HG02970 (cell line): ENCODE measurements at regions not wholly inside any gene's neighbourhood (a gene's known extent, or its start where the extent isn't known, plus 50 kb on each side); places are given as distances from the start of the nearest gene placed in this dataset.
"Not testable (repeated sequence)": the region's sequence is repeated elsewhere in the genome, so short reads cannot be mapped to it uniquely, and the experiment has no call there.

Source experiments
- ATAC-seq: cut with Tn5 transposase; IDR thresholded peaks from one replicate; pipeline ENCODE4 v1.9.1; 2021; ENCODE audit warnings: mild to moderate bottlenecking, moderate library complexity, moderate number of reproducible peaks; ENCODE audit not compliant: unreplicated experiment, low FRiP score

DNA sequence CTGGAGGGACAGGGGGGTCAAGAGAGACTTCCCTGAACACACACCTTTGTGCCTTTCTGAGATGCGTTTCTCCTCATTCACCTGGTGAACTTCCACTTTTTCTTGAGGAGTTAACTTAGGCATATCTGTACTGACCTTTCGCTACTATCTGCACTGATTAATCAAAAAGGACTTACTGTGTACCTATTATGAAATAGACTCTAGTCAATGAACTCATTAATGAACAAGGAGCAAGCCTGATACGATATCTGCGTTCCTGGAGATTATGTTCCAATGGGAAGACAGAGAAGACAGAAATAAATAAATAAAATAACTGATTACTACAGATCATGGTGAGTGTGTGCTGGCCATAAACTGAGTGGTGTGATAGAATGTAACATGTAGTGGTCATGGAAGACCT, 157.2 kb upstream of the TBL1XR1 start:
- no peak for ATAC-seq

DNA sequence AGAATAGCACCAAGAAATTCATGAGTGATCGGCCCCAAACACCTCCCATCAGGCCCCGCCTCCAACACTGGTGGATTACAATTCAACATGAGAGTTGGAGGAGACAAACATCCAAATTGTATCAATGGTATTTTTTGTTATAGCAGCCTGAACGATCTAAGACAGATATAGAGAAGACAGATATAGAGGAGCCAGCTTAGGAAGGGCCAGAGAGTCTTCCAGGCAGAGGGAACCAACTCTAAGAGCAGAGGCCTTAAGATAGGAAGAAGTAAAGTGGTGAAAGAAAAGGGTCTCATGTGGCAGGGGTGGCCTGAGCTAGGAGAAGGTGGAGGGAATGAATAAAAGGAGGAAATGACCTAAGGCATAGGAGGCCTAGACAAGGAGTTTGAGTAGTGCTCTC, 158.8 kb upstream of the TBL1XR1 start:
- ATAC-seq: no peak

DNA sequence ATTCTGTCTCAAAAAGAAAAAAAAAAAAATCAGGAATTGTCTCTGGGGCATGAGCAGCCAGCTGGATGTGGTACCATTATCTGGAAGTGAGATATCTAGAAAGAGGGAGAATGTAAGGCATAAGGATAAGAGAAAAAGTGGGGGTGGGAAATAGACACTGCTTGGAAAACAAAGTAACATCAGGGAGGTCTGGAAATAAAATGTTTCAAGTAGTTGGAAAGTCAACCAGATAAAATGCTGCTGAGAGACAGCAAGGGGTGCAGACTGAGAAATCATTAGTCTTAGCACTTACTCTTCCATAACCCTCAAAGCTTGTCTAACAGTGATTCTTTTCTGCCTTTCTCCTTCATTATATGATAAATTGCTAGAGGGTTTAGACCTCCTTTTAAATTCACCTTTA, 159.7 kb upstream of the TBL1XR1 start:
- no peak for ATAC-seq

DNA sequence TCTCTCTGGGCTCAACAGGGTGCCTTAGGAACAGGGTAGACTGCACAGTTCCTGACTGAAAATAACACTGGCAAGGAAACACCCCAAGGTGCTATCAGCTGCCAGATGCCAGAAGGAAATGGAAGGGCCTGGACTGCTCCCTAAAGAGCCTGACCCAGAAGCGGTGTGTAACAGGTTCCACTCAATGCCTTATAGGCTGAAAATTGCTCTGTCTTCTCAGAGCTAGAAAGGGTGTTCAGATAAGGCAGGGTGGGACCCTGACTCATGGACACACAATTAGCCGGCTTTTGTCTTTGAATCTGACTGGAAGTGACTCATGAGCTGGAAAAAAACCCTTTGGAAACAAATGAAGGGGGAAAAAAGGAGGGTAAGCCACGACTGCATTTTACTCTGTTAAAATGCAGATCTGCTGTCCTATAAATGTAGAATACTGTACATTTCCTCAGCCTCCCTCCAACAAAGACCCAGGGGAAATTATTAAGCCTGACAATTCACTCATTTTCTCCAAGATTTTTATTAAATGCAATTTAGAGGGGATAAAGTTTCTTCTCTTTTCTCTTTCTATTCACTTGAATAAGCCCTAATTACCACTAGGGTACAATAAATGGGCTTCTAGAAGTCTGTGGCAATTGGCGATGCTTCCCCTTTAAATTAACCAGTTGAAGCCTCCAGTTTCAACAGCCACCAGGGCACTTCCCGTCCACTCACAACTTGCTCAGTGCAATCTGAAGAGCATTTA, 160.2 kb upstream of the TBL1XR1 start:
- ATAC-seq: no peak

DNA sequence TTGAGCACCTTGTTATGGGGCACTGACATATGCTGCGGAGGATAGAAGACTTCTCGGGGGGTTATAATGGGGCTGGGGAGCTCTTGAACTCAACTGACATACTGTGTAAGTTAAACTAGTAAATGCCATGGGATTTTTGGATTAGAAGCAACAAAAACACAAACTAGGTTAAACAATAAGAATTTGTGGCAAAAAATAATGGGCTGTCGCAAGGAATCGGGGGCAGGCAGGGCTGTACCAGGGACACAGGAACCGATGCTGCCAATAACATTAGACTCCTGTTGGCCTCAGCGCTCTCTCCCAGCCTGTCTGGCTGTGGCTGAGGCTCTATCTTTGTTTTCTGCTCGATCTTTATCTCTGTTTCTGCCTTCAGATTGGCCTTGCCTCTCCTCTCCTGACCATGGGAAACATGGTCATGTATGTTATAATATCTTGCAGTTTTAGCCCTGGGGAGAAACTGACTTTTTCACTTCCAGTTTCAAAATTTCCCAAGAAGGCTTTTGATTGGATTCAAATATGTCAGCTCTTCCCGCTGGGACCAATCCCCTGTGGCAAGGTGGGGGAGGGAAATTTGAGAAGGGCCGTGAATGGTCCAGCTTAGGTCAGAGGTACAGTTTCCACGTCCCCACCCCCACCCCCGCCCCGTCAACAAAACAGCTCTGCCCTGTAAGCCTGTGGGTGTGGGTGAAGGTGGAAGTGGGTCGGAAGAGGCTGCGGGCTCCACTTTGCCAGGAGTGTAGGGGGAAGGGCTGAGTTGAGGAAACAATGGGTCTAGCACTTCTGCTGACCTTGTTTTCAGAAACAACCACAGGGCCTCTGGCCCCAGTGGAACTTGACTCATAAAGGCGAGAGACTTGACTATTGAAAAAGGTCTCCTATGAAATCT, 161.1 kb upstream of the TBL1XR1 start:
- peak; percentile 52 for ATAC-seq

DNA sequence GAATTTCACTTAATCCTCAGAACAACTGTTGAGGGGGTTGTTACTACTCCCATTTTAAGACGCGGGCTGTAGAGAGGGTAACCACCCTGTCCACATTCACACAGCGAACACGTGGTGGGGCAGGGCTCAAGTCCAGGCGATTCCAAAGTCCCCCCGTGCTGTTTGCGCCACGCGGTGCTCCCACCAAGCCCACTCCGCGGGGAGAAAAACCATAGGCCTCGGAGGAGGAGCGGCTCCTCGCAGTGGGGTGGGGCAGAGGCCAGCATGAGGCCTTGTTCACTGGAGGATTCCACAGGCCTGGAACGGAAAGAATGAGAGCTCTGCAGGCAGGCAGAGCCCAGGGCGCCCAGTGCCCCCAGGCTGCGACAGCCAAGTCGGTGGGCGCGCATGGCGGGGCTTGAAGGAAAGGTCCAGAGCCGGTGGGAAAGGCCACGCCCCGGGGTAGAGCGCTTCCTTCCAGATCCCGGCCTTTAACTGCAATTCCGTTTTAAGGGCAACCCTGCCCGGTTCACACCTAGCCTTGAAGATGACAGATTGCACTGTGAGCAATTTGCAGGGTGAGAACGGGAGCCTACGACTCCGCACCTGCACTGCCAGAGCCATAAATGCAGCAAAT, 161.8 kb upstream of the TBL1XR1 start:
- peak; percentile 20 for ATAC-seq

DNA sequence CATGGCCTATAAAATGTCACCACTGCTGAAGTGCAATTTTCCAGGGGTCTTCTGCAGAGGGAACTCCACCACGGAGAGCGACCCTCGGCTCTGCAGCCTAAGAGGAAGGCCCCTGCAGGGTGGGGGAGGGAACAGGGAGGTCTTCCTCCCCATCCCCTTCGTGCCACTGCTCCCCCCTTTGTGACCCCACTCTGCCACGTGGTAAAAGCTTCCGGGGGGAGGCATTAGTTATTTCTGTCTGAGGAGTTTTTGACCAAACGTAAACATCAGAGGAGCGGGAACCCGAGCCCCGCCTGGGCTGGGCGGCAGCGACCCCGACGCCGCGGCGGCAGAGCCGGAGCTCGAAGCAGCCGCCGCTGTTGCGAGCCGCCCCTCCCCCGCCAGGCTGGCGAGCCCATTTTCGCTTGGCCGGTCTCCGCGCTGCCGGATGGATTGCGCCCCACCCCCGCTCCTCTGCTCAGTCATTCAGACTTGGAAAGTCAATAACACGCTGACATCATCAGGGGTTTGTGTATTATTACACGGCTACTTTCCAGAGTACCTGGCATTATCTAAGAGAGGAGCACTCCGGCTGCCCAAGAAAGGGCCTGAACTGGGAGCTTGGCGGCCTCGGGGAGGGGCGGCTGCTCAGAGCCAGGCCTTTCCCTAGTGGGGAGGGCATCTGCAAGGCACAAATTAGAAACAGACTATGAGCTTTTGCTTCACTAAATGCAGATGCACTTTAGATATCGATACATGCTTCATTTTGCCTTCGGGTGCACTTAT, 162.5 kb upstream of the TBL1XR1 start:
- ATAC-seq: peak; percentile 67

DNA sequence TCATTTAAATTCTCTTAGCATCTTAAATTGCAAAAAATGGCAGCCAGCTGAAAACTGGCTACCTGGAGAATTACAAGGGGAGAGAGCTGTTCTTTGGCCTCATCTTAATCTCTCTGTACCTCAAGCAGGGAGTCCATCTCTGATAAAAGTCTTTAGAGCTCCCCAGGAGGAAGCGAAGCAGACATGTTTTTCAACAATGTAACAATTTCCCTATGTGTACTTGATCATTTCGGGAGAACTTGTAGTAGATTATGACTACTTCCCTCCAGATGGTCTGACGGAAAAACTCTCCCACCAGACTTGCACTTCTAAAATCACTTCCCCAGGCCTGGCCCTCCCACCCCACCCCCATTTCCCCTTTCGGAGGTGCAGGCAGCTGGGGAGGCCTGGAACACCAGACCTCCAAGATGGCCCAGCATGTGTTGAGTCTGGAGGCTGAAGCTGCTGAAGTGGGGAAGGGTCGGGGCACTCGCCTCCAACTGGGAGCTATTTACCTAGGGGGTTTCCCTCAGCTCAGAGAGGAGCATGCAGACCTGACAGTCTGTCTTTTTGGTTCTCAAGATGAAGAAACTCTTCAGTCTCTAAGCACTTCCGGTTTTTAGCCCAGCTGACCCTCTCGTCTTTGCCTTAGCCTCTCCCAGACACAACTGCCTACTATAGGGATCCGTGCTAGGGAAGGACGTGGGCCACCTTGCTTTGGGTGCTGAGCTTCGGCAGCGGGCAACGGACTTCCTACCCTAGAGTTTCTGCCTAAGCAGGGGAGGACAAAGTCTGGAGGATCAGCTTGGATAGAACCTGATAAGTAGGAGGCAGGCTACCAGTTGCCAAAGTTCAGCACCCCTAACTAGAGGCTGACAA, 164.0 kb upstream of the TBL1XR1 start:
- no peak for ATAC-seq

DNA sequence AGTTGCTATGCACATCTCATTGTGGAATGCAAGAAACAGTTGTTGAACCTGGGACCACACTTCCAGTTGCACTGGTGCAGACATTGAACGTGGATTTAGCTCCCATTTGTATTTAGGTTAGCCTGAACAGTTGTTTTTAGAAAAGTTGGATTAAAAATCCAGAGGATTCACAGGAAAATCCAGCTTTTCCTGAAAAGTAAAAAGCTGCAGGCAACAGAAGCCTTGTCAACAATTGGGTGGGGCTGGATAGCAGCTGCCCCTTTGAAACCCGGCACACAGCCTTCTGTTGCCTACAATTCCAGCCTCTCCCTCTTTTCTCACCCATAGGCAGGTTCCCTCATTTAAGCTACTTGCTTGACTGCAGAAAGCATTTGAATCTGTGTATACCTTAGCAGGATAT, 165.3 kb upstream of the TBL1XR1 start:
- no peak for ATAC-seq

DNA sequence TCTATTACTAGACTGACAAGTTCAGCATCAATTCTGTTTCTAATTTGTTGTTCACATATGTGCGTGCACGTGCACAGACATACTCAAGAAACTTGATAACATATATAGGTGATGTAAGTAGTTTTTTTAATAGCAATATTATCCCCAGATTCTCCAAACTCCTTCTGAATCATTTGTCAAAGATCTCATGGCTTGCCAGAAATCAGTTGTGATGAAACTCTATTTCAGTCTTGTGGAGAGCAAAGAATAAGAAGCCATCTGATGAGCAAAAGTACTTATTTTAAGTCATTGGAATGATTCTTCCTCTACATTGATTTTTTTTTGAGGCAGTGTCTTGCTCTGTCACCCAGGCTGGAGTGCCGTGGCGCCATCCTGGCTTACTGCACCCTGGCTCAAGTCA, 167.0 kb upstream of the TBL1XR1 start:
- ATAC-seq: no peak

DNA sequence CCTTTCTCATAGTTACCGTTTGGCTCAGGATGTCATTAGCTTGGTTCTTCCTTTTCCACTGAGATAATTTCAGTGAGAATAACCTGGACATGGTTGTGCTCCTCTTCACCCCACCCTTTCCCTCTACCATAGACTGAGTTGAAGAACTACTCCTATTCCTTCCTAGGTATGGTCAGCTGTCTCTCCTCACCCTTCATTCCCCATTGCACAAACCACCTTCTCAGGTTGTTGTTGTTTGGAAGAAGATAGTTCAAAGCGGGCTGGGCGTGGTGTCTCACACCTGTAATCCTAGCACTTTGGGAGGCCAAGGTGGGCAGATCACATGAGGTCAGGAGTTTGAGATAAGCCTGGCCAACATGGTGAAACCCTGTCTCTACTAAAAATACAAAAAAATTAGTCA, 168.0 kb upstream of the TBL1XR1 start:
- not testable (repeated sequence) for ATAC-seq

DNA sequence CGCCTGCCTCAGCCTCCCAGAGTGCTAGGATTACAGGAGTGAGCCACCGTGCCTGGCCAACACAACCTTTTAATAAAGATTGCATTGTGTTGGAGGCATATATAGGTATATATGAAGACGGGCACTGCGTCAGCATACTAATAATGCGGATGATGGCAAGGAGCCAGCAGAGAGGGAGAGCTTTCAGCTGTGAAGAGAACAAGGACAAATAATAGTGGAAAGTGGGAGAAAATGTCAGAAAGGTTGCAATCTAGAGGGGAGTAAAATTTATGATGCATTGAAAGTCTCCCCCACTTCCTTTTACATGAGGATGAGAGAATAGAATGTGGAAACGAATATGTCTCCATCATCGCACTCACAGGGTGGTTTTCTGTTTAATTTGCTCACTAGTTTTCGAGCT, 170.5 kb upstream of the TBL1XR1 start:
- no peak for ATAC-seq

DNA sequence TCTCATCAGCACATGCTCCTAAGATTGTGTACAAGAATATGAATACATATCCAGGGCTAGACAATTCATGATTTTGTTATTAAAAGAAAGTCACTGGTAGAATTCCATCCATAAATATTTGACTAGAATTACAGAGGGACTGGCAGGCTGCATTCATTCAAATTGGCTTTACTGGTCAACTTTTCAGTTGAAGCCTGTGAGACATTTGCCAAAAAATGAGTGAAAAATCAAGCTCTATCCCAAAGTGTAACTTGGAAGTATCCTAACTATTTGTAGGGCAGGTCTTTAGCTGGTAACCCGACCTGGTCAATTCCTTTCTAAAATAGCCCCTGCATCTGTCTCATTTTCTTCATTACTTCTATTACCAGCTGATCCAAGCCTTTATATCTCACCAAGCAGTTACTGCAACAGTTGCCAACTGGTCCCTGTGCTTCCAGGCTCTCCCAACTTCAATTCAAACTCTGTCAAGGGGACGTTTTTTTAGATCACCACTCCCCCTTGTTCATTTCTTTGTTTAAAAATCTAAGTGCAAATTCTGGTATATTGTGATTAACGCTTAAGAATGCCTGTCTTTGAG, 173.1 kb upstream of the TBL1XR1 start:
- ATAC-seq: no peak

DNA sequence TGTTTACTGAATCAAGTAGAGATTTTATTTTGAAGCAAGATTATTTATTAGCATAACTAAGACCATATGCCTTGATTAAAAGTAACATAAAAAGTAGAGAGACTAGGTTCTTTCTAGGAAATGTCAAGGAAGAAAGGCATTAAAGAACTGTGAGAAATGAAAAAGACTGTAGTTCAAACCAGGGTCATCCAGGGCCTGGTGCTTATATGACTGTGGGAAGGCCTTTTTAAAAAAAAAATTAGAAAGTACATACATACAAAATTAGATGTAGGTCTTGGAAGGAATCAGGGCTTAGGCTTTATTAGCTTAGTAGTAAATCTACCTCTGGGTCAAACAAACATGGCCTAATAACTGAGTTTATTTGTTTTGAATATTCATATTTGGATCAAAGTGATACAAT, 173.9 kb upstream of the TBL1XR1 start:
- ATAC-seq: no peak

DNA sequence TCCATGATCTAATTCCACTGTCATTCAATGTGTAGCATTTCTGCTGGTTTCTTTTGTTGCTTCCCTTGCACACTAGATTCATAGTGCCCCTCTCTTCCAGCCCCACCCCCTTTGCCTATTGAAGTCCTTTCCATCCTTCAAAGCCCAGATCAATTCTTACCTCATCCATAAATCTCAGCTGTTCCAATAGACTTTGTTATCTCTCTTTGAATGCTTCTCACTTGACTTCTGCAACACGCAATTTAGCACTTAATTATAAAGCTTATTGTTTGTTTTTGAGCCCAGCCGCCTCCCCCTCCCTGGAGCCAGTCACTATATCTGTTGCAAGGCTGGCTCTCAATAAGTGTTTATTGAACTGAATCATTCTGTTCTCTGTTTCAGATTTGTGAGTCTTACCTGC, 174.6 kb upstream of the TBL1XR1 start:
- ATAC-seq: no peak

DNA sequence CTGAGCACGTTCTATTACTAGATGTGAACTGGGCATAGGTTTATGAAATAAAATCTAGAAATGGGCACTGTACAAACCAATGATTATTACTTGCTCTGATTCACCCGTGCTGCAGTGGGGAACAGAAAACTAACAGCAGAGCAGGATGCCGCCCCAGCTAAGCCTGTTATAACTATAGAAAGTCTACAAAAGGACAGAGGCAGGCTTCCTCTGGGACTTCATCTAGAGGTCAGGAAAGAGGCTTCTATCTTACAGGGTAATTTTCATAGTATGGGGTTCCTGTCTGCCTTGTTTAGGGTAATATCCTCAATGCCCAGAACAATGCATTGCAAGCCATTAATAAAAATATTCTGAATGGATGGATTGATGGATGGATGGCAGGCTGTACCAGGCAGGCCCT, 177.0 kb upstream of the TBL1XR1 start:
- ATAC-seq: no peak

DNA sequence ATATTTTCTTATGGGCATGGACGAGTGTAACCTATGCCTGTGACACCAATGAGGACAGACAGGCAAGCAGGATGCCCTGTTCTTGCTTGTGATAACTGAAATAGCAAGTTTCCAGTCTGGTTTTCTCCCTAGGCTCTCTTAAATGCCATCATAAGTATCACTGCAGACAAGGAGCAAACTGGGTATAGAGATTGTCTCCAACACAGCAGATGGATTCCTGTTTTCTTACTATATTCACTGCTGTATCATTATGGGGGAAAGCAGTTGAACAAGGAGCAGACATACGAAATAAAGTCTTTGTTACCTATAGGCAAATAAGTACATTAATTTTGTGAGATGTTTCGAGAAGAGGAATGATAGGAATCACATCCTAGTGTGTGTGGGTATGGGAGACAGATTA, 178.0 kb upstream of the TBL1XR1 start:
- ATAC-seq: no peak

DNA sequence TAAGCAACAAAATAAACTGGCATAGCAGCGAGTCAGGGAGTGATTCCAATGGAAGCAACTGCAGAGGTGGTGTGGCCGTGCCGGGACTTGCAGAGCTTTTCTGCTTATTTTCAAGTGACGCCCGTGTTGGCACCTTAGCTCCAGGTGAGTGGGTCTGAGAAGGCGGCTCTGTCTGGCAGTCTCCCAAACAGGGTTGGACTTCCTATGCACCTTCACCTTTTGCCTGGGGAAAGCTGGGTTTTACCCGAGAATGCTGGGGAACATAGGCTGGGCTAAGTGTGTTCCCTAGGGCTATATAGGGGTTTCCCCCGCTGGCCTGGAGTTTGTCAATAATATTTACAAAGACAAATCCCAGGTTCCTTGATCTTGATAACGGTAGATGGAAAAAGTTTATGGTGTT, 179.9 kb upstream of the TBL1XR1 start:
- ATAC-seq: no peak

DNA sequence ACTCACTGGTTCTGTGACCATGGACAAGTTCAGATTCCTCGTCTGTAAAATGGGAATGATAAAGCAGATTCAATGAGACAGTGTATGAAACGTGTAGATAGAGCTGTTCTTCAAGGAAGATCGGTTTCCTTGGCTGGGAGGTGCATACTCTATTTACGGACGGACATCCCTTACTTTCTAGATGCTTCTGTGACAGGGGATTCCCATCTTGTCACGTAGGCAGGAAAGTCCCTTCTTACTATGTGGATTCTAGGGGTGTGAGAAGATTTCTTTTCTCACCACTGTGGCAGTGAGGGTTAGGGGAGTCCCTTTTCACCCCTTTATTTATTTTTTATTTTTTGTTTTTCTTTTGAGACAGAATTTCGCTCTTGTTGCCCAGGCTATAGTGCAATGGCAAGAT, 180.9 kb upstream of the TBL1XR1 start:
- no peak for ATAC-seq
